GM19025 (cell line): ENCODE measurements at regions not wholly inside any gene's neighbourhood (a gene's known extent, or its start where the extent isn't known, plus 50 kb on each side); places are given as distances from the start of the nearest gene placed in this dataset.

Experiments used
- ATAC-seq: cut with Tn5 transposase; IDR thresholded peaks from one replicate; pipeline ENCODE4 v1.9.1; 2021; ENCODE audit warnings: mild to moderate bottlenecking, low read depth, moderate library complexity; ENCODE audit not compliant: unreplicated experiment

- ATAC-seq: no peak
These were observed 188.0 kb upstream of the HDDC2 start for GRCh38 chr6:125489579-125490285.

- ATAC-seq: no peak
These were observed 190.3 kb upstream of the HDDC2 start for GRCh38 chr6:125491860-125492618.

GRCh38 chr6:125498606-125499005, 196.8 kb upstream of the HDDC2 start:
- no peak for ATAC-seq

- ATAC-seq: no peak
These were observed 197.8 kb upstream of the HDDC2 start for GRCh38 chr6:125499535-125499934.

- ATAC-seq: no peak
These were observed 201.4 kb upstream of the HDDC2 start for GRCh38 chr6:125503181-125503580.

GRCh38 chr6:125507987-125508655, 206.4 kb upstream of the HDDC2 start:
- no peak for ATAC-seq

- ATAC-seq: no peak
These were observed 207.0 kb upstream of the HDDC2 start for GRCh38 chr6:125508793-125509192.

- ATAC-seq: no peak
These were observed 207.7 kb upstream of the HDDC2 start for GRCh38 chr6:125509477-125509876.

- no peak for ATAC-seq
These were observed 208.6 kb upstream of the HDDC2 start for GRCh38 chr6:125510405-125510804.

GRCh38 chr6:125511809-125512396, 210.1 kb upstream of the HDDC2 start:
- no peak for ATAC-seq

- ATAC-seq: peak; percentile 58
These were observed 210.9 kb upstream of the HDDC2 start for GRCh38 chr6:125512621-125513020.

- ATAC-seq: no peak
These were observed 212.2 kb upstream of the HDDC2 start for GRCh38 chr6:125513978-125514377.

- no peak for ATAC-seq
These were observed 214.9 kb upstream of the HDDC2 start for GRCh38 chr6:125516644-125517043.

GRCh38 chr6:125519367-125519766, 217.6 kb upstream of the HDDC2 start:
- no peak for ATAC-seq

GRCh38 chr6:125524356-125524755, 222.6 kb upstream of the HDDC2 start:
- ATAC-seq: no peak

- no peak for ATAC-seq
These were observed 223.3 kb upstream of the HEY2 start for GRCh38 chr6:125526007-125526720.

- no peak for ATAC-seq
These were observed 220.8 kb upstream of the HEY2 start for GRCh38 chr6:125528621-125529041.

- no peak for ATAC-seq
These were observed 220.4 kb upstream of the HEY2 start for GRCh38 chr6:125529061-125529460.

- ATAC-seq: no peak
These were observed 215.6 kb upstream of the HEY2 start for GRCh38 chr6:125533710-125534397.
